ENCODE measurements at regions not wholly inside any gene's neighbourhood (a gene's known extent, or its start where the extent isn't known, plus 50 kb on each side); places are given as distances from the start of the nearest gene placed in this dataset.
"Not testable (repeated sequence)": the region's sequence is repeated elsewhere in the genome, so short reads cannot be mapped to it uniquely, and the experiment has no call there.

DNA sequence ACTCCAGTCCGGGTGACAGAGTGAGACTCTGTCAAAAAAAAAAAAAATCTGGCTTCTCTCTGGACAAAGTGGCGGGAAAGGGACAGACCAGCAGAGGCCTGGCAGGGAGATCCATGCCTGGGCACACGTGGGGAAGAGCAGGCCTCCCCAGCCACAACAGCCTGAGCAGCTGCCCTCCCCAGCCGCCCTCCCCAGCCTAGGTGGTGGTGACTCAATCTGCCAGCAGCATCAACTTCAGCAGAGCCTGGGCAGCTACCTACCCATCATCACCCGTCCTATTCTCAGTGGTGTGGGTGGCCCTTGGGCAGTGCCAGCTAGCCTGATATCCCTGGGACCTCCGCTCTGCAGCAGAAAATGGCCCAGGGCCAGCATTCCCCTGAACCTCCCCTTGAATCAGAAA is 612.4 kb downstream of the FBXO15 start:
- Mint-ChIP-seq H3K4me3 (no peak overlapping the region), H3K36me3 (no peaks in the 10 kb centered on the region), H3K4me1 (no peaks in the 10 kb centered on the region), H3K9me3 (peaks cover 4% of the 10 kb centered on the region), H3K27ac (no peak overlapping the region), H3K27me3 (ENCODE audit: low read depth) (peaks cover 3% of the 10 kb centered on the region)
- TF ChIP-seq, protein P1, sequence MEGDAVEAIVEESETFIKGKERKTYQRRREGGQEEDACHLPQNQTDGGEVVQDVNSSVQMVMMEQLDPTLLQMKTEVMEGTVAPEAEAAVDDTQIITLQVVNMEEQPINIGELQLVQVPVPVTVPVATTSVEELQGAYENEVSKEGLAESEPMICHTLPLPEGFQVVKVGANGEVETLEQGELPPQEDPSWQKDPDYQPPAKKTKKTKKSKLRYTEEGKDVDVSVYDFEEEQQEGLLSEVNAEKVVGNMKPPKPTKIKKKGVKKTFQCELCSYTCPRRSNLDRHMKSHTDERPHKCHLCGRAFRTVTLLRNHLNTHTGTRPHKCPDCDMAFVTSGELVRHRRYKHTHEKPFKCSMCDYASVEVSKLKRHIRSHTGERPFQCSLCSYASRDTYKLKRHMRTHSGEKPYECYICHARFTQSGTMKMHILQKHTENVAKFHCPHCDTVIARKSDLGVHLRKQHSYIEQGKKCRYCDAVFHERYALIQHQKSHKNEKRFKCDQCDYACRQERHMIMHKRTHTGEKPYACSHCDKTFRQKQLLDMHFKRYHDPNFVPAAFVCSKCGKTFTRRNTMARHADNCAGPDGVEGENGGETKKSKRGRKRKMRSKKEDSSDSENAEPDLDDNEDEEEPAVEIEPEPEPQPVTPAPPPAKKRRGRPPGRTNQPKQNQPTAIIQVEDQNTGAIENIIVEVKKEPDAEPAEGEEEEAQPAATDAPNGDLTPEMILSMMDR (IDR thresholded peaks at IDR 0.05; ENCODE audit: unreplicated experiment): no peak
- no peak for DNase-seq (ENCODE audit: low spot score in 2 of 2, unreplicated experiment in 2 of 2)

DNA sequence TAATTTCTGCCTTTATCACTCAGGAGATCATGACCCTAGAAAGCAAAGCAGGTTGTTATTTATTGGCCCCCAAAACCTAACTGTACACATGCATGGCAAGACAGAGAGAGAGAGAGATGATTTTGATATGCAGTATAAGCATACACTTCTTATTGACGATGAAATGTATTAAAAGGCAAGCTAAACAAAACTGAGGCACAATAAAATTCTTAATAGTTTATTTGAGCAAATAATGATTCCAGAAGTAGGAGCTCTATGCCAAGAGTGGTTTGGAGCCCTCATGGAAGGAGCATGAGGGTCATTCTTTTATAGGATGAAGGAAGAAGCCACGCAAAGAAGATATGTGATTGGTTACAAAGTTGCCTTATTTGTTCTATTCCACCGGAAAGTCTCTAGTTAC is 616.0 kb downstream of the FBXO15 start:
- H3K36me3 Mint-ChIP-seq: no peaks in the 10 kb centered on the region
- DNase-seq (ENCODE audit: low spot score in 2 of 2, unreplicated experiment in 2 of 2): no peak
- no peak overlapping the region for H3K4me3 Mint-ChIP-seq
- H3K27ac Mint-ChIP-seq: no peak overlapping the region
- H3K4me1 Mint-ChIP-seq: no peaks in the 10 kb centered on the region
- H3K27me3 Mint-ChIP-seq (ENCODE audit: low read depth): no peaks in the 10 kb centered on the region
- TF ChIP-seq, protein P1 (IDR thresholded peaks at IDR 0.05; ENCODE audit: unreplicated experiment): no peak
- peaks cover 9% of the 10 kb centered on the region for H3K9me3 Mint-ChIP-seq

DNA sequence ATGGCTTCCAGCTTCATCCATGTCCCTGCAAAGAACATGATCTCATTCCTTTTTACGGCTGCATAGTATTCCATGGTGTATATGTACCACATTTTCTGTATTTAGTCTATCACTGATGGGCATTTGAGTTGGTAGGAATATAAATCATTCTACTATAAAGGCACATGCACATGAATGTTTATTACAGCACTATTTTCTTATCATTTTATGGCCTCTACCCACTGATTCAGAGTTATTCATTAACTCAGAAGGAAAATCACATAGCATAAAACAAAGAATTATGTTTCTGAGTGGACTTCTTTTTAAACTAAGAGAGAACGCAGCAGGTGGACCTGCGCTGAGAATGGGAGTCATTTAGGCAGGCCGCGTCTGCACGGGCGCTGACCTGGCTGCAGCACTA is 619.6 kb downstream of the FBXO15 start:
- peaks cover 2% of the 10 kb centered on the region for H3K27me3 Mint-ChIP-seq (ENCODE audit: low read depth)
- peaks cover 9% of the 10 kb centered on the region for H3K9me3 Mint-ChIP-seq
- no peaks in the 10 kb centered on the region for H3K36me3 Mint-ChIP-seq
- no peaks in the 10 kb centered on the region for H3K4me1 Mint-ChIP-seq
- TF ChIP-seq, protein P1 (IDR thresholded peaks at IDR 0.05; ENCODE audit: unreplicated experiment): no peak
- no peak overlapping the region for H3K4me3 Mint-ChIP-seq
- no peak for DNase-seq (ENCODE audit: low spot score in 2 of 2, unreplicated experiment in 2 of 2)
- no peak overlapping the region for H3K27ac Mint-ChIP-seq

DNA sequence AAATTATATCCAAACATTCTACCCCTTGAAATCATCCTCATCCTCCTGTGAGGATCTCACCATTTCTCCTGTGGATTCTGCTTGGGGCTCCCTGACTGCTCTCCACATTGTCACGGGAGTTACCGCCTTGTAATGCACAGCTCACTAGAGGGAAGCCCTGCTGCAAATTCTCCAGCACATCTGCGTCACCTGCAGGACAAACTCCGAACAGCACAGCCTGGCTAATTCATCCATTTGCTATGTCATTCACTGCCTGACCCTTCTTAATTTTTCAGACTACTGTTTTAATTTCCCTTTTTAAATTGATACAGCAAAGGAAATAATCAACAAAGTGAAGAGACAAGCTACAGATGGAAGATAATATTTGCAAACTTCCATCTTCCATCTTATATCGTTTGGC is 627.4 kb downstream of the FBXO15 start:
- Mint-ChIP-seq H3K9me3 (no peaks in the 10 kb centered on the region), H3K27me3 (ENCODE audit: low read depth) (peaks cover 15% of the 10 kb centered on the region), H3K4me1 (no peaks in the 10 kb centered on the region), H3K27ac (no peak overlapping the region), H3K4me3 (no peak overlapping the region), H3K36me3 (no peaks in the 10 kb centered on the region)
- DNase-seq (ENCODE audit: low spot score in 2 of 2, unreplicated experiment in 2 of 2): no peak
- TF ChIP-seq, protein P1 (IDR thresholded peaks at IDR 0.05; ENCODE audit: unreplicated experiment): peak; percentile 44

DNA sequence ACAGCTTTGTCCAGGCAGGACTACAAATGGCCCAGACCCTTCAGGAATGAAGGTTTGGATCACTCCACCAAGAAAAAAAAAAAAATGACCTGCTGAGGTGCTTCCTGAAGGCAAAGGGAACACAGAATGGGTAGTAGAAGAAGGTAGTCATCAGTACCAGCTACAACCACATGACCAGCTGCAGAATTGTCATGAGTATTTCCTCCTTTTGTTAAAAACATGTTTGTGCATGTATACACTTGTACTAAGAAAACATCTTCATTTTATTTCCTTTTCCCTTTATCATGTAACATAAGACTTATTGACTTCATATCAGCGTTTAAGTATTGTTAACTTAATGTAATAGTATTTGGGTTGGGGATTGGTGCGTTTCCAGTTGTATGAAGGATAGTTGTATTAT is 631.6 kb downstream of the FBXO15 start:
- not testable (repeated sequence) for H3K4me1 Mint-ChIP-seq; DNase-seq (ENCODE audit: low spot score in 2 of 2, unreplicated experiment in 2 of 2); H3K27ac Mint-ChIP-seq; H3K9me3 Mint-ChIP-seq; H3K36me3 Mint-ChIP-seq; H3K4me3 Mint-ChIP-seq; H3K27me3 Mint-ChIP-seq (ENCODE audit: low read depth)

DNA sequence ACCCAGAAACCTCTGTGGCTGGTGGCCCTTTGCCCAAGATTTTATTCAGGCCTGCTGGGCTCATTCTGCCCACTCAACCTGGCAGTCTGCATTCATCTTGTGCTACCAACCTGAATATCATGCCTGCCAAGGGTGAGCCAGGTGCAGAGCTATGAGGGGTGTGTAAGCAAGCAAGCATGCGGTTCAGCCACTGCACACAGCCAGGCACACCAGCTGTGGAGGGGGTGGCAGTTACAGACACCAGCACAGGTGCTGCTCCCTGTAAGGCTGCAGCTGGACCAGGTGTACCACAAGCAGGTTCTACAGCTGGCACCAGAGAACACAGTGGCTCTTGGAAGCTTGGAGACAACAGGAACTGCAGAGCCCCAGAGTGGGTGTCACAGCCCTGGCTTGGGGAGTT is 633.2 kb downstream of the FBXO15 start:
- Mint-ChIP-seq H3K36me3 (no peaks in the 10 kb centered on the region), H3K27ac (no peak overlapping the region), H3K4me3 (no peak overlapping the region), H3K4me1 (no peaks in the 10 kb centered on the region), H3K27me3 (ENCODE audit: low read depth) (no peaks in the 10 kb centered on the region), H3K9me3 (no peaks in the 10 kb centered on the region)
- TF ChIP-seq, protein P1 (IDR thresholded peaks at IDR 0.05; ENCODE audit: unreplicated experiment): no peak
- no peak for DNase-seq (ENCODE audit: low spot score in 2 of 2, unreplicated experiment in 2 of 2)
